CMK (cell line): ENCODE measurements at regions not wholly inside any gene's neighbourhood (a gene's known extent, or its start where the extent isn't known, plus 50 kb on each side); places are given as distances from the start of the nearest gene placed in this dataset.

Source experiments
- DNase-seq: peaks from one replicate; pipeline ENCODE4 v3.0.0-alpha.2; 2010; ENCODE audit warnings: low read depth

- DNase-seq, result no peak
Measured at GRCh38 chr2:2694746-2695145, 363.7 kb upstream of the MYT1L start.

GRCh38 chr2:2692599-2693389 lies 361.7 kb upstream of the MYT1L start:
- no peak for DNase-seq

GRCh38 chr2:2691419-2691818 lies 360.3 kb upstream of the MYT1L start:
- no peak for DNase-seq

GRCh38 chr2:2690985-2691384 lies 359.9 kb upstream of the MYT1L start:
- DNase-seq, result no peak

GRCh38 chr2:2689306-2689705 lies 358.2 kb upstream of the MYT1L start:
- no peak for DNase-seq

- DNase-seq, result no peak
Measured at GRCh38 chr2:2688254-2688653, 357.2 kb upstream of the MYT1L start.

- DNase-seq, result no peak
Measured at GRCh38 chr2:2687745-2688144, 356.7 kb upstream of the MYT1L start.

- DNase-seq, result no peak
Measured at GRCh38 chr2:2686222-2686621, 355.1 kb upstream of the MYT1L start.

GRCh38 chr2:2683606-2684224 lies 352.6 kb upstream of the MYT1L start:
- no peak for DNase-seq

GRCh38 chr2:2682700-2683342 lies 351.7 kb upstream of the MYT1L start:
- no peak for DNase-seq

- DNase-seq, result no peak
Measured at GRCh38 chr2:2681711-2682251, 350.7 kb upstream of the MYT1L start.

- no peak for DNase-seq
Measured at GRCh38 chr2:2681085-2681484, 350.0 kb upstream of the MYT1L start.

GRCh38 chr2:2674831-2675230 lies 343.8 kb upstream of the MYT1L start:
- DNase-seq, result no peak

GRCh38 chr2:2673406-2673805 lies 342.3 kb upstream of the MYT1L start:
- no peak for DNase-seq

- no peak for DNase-seq
Measured at GRCh38 chr2:2672249-2672648, 341.2 kb upstream of the MYT1L start.

- DNase-seq, result no peak
Measured at GRCh38 chr2:2671826-2672225, 340.8 kb upstream of the MYT1L start.

GRCh38 chr2:2669316-2669715 lies 338.2 kb upstream of the MYT1L start:
- DNase-seq, result no peak

- no peak for DNase-seq
Measured at GRCh38 chr2:2668681-2669265, 337.7 kb upstream of the MYT1L start.

GRCh38 chr2:2667690-2668089 lies 336.6 kb upstream of the MYT1L start:
- DNase-seq, result no peak

- no peak for DNase-seq
Measured at GRCh38 chr2:2665834-2666133, 334.7 kb upstream of the MYT1L start.

- no peak for DNase-seq
Measured at GRCh38 chr2:2664989-2665833, 334.1 kb upstream of the MYT1L start.
